Large intestine (tissue), 3 donors: ENCODE measurements at regions not wholly inside any gene's neighbourhood (a gene's known extent, or its start where the extent isn't known, plus 50 kb on each side); places are given as distances from the start of the nearest gene placed in this dataset.

Source experiments
- DNase-seq, 2 donors: peaks; one replicate each; pipeline versions ENCODE4 v3.0.0 to v3.0.0-alpha.2; 2013
- H3K27ac ChIP-seq: one replicate; pipeline ENCODE4 v1.5.1; 2013; ENCODE audit warnings: low read length
- H3K27me3 ChIP-seq: 2 replicates; pipeline ENCODE4 v1.6.1; 2013; ENCODE audit warnings: low read length; ENCODE audit not compliant: control insufficient read depth, insufficient read depth
- H3K36me3 ChIP-seq: 2 replicates; pipeline ENCODE4 v1.6.1; 2013; ENCODE audit warnings: low read length; ENCODE audit not compliant: control insufficient read depth, insufficient read depth
- H3K4me1 ChIP-seq: one replicate; pipeline ENCODE4 v1.6.1; 2013; ENCODE audit warnings: low read length; ENCODE audit not compliant: control insufficient read depth, insufficient read depth
- H3K4me3 ChIP-seq: one replicate; pipeline ENCODE4 v1.5.1; 2013; ENCODE audit warnings: low read length
- H3K9me3 ChIP-seq: one replicate; pipeline ENCODE4 v1.6.1; 2013; ENCODE audit warnings: mild to moderate bottlenecking, low read depth, low read length, moderate library complexity; ENCODE audit not compliant: control insufficient read depth
- WGBS: methylation state at CpG from one replicate; pipeline ENCODE4 v1.1.5; 2013; ENCODE audit warnings: low lambda C conversion rate; ENCODE audit not compliant: insufficient coverage; 5-methylcytosine and 5-hydroxymethylcytosine counted together

- no peak overlapping the region for H3K4me3 ChIP-seq
- H3K4me1 ChIP-seq, result no peaks in the 10 kb centered on the region
- H3K9me3 ChIP-seq, result no peaks in the 10 kb centered on the region
- DNase-seq, result no peak
- H3K27ac ChIP-seq, result no peak overlapping the region
- H3K27me3 ChIP-seq, result no peaks in the 10 kb centered on the region
- no CpG with 5 or more reads among the region's 3 CpGs for WGBS
- H3K36me3 ChIP-seq, result no peaks in the 10 kb centered on the region
Measured at GRCh38 chr1:214977110-214977509, 105.4 kb upstream of the KCNK2 start.

GRCh38 chr1:214977700-214978374 is 104.7 kb upstream of the KCNK2 start:
- WGBS, result 83% methylated on average over 3 of the region's 6 CpGs
- no peaks in the 10 kb centered on the region for H3K27me3 ChIP-seq
- no peak overlapping the region for H3K4me3 ChIP-seq
- no peak overlapping the region for H3K27ac ChIP-seq
- H3K9me3 ChIP-seq, result no peaks in the 10 kb centered on the region
- no peak for DNase-seq
- H3K4me1 ChIP-seq, result no peaks in the 10 kb centered on the region
- no peaks in the 10 kb centered on the region for H3K36me3 ChIP-seq

- H3K36me3 ChIP-seq, result no peaks in the 10 kb centered on the region
- H3K4me1 ChIP-seq, result no peaks in the 10 kb centered on the region
- no peak overlapping the region for H3K4me3 ChIP-seq
- no peak for DNase-seq
- H3K27me3 ChIP-seq, result no peaks in the 10 kb centered on the region
- H3K9me3 ChIP-seq, result no peaks in the 10 kb centered on the region
- H3K27ac ChIP-seq, result no peak overlapping the region
- no CpG with 5 or more reads among the region's 1 CpG for WGBS
Measured at GRCh38 chr1:214979191-214979590, 103.3 kb upstream of the KCNK2 start.

- H3K4me3 ChIP-seq, result no peak overlapping the region
- H3K4me1 ChIP-seq, result no peaks in the 10 kb centered on the region
- DNase-seq, result no peak
- WGBS, result no CpG with 5 or more reads among the region's 7 CpGs
- H3K27ac ChIP-seq, result no peak overlapping the region
- H3K27me3 ChIP-seq, result no peaks in the 10 kb centered on the region
- no peaks in the 10 kb centered on the region for H3K36me3 ChIP-seq
- H3K9me3 ChIP-seq, result no peaks in the 10 kb centered on the region
Measured at GRCh38 chr1:214980921-214981320, 101.6 kb upstream of the KCNK2 start.

- no peak overlapping the region for H3K27ac ChIP-seq
- H3K4me1 ChIP-seq, result no peaks in the 10 kb centered on the region
- H3K9me3 ChIP-seq, result no peaks in the 10 kb centered on the region
- no peak overlapping the region for H3K4me3 ChIP-seq
- H3K36me3 ChIP-seq, result no peaks in the 10 kb centered on the region
- no CpG with 5 or more reads among the region's 3 CpGs for WGBS
- DNase-seq, result no peak
- H3K27me3 ChIP-seq, result no peaks in the 10 kb centered on the region
Measured at GRCh38 chr1:214983126-214983869, 99.2 kb upstream of the KCNK2 start.

GRCh38 chr1:214989341-214989740 is 93.2 kb upstream of the KCNK2 start:
- no peak overlapping the region for H3K4me3 ChIP-seq
- no peak overlapping the region for H3K27ac ChIP-seq
- H3K36me3 ChIP-seq, result no peaks in the 10 kb centered on the region
- no peaks in the 10 kb centered on the region for H3K4me1 ChIP-seq
- WGBS, result 40% methylated on average over 1 of the region's 1 CpG
- H3K9me3 ChIP-seq, result no peaks in the 10 kb centered on the region
- DNase-seq, result no peak
- no peaks in the 10 kb centered on the region for H3K27me3 ChIP-seq

- Histone ChIP-seq H3K27ac (no peak overlapping the region), H3K27me3 (no peaks in the 10 kb centered on the region), H3K4me1 (no peaks in the 10 kb centered on the region), H3K9me3 (no peaks in the 10 kb centered on the region), H3K36me3 (no peaks in the 10 kb centered on the region), H3K4me3 (no peak overlapping the region)
- no peak for DNase-seq
- 100% methylated on average over 3 of the region's 3 CpGs for WGBS
Measured at GRCh38 chr1:214990619-214991018, 91.9 kb upstream of the KCNK2 start.

- 78% methylated on average over 3 of the region's 11 CpGs for WGBS
- Histone ChIP-seq H3K4me3 (no peak overlapping the region), H3K9me3 (no peaks in the 10 kb centered on the region), H3K27me3 (no peaks in the 10 kb centered on the region), H3K27ac (no peak overlapping the region), H3K36me3 (no peaks in the 10 kb centered on the region), H3K4me1 (no peaks in the 10 kb centered on the region)
- DNase-seq, result no peak
Measured at GRCh38 chr1:214991691-214992315, 90.7 kb upstream of the KCNK2 start.

- DNase-seq, result no peak
- Histone ChIP-seq H3K36me3 (no peaks in the 10 kb centered on the region), H3K4me1 (no peaks in the 10 kb centered on the region), H3K9me3 (no peaks in the 10 kb centered on the region), H3K27me3 (no peaks in the 10 kb centered on the region), H3K27ac (no peak overlapping the region), H3K4me3 (no peak overlapping the region)
Measured at GRCh38 chr1:214993419-214993818, 89.1 kb upstream of the KCNK2 start.

- H3K4me3 ChIP-seq, result no peak overlapping the region
- H3K9me3 ChIP-seq, result no peaks in the 10 kb centered on the region
- 80% methylated on average over 1 of the region's 3 CpGs for WGBS
- no peak overlapping the region for H3K27ac ChIP-seq
- H3K36me3 ChIP-seq, result no peaks in the 10 kb centered on the region
- H3K27me3 ChIP-seq, result no peaks in the 10 kb centered on the region
- no peak for DNase-seq
- H3K4me1 ChIP-seq, result no peaks in the 10 kb centered on the region
Measured at GRCh38 chr1:214997685-214998084, 84.9 kb upstream of the KCNK2 start.
